ENCODE measurements at regions not wholly inside any gene's neighbourhood (a gene's known extent, or its start where the extent isn't known, plus 50 kb on each side); places are given as distances from the start of the nearest gene placed in this dataset.

DNA sequence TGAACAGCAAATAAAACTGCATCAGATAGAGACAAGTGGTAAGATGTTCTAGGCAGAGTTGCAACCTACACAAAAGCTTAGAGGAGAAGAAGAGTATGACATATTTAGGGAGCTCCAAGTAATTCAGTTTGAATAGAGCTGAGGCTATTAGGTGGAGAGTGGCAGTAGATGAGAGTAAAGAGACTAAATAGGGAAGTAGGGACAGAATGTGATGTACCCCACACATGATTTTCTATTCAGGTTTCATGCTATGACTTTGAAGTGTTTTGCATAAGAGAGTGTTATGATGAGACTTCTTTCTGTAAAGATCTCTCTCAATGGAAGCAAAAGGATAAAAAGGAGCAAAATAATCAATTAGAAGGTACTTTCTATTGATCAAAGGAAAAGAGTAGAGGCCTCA is 206.8 kb upstream of the ERBB4 start:
- Histone ChIP-seq H3K36me3 (no peaks in the 10 kb centered on the region), H3K4me1 (no peaks in the 10 kb centered on the region), H3K9me3 (no peaks in the 10 kb centered on the region), H3K4me3 (no peak overlapping the region), H3K27ac (no peak overlapping the region), H3K27me3 (no peaks in the 10 kb centered on the region)
- no peak for DNase-seq
- no peak for ATAC-seq
- TF ChIP-seq, protein P1, sequence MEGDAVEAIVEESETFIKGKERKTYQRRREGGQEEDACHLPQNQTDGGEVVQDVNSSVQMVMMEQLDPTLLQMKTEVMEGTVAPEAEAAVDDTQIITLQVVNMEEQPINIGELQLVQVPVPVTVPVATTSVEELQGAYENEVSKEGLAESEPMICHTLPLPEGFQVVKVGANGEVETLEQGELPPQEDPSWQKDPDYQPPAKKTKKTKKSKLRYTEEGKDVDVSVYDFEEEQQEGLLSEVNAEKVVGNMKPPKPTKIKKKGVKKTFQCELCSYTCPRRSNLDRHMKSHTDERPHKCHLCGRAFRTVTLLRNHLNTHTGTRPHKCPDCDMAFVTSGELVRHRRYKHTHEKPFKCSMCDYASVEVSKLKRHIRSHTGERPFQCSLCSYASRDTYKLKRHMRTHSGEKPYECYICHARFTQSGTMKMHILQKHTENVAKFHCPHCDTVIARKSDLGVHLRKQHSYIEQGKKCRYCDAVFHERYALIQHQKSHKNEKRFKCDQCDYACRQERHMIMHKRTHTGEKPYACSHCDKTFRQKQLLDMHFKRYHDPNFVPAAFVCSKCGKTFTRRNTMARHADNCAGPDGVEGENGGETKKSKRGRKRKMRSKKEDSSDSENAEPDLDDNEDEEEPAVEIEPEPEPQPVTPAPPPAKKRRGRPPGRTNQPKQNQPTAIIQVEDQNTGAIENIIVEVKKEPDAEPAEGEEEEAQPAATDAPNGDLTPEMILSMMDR (IDR thresholded peaks at IDR 0.05), result no peak
- intact Hi-C loops (cut with DNase I), result no loop called here

DNA sequence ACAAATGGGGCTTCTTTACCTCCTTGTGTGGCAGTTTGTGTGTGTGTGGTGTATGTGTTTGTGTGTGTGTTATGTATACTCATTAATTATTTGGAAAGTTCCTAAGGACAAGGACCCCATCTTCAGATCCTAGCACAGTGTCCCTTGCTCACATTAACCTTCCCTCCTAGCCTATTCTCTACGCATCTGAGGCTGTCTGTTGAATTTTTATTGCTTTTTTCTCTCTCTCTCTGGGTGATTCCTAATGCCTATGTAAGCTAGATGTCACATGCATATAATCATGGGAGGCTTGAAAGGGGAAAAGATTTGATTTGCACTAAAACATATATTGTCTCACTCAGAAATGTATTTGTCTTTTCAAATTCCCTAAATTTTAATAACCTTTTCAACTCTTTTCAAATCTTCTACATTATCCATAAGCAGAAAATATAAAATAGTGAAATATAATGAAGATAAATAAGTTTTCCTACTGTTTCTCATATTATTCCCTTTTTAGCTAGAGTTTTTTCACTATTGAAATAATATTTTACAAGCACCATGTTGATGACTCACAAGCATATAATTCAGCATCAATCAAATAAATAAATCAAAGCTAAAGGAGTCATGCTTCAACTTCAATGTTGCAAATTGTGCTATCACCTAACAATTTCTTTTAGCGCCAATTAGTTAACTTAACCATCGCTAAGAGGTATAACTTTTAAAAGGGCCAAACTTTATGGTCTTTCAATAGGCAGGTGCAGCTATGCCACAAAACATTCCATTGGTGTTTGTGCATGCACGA is 199.0 kb upstream of the ERBB4 start:
- no peak for ATAC-seq

DNA sequence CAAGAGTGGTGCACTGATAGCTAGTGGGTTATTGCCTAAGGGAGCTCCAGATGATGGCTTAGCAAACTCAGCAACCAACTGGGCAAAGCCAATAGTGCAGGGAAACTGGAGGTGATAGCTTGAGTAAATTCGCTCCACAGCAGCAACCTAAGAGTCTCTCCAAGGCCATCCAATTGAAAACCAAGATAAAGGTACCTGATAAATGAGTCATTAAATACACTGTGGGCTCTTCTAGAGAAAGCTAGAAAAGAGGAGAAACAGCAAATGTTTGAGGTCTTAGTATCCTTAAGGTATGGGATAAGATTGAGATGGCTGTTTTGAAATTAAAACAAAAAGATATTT is 197.8 kb upstream of the ERBB4 start:
- ATAC-seq (no peak), DNase-seq (no peak)
- TF ChIP-seq, protein P1 (IDR thresholded peaks at IDR 0.05), result no peak
- Histone ChIP-seq H3K4me1 (no peaks in the 10 kb centered on the region), H3K27ac (no peak overlapping the region), H3K36me3 (no peaks in the 10 kb centered on the region), H3K4me3 (no peak overlapping the region), H3K27me3 (no peaks in the 10 kb centered on the region), H3K9me3 (no peaks in the 10 kb centered on the region)
- intact Hi-C loops (cut with DNase I), result no loop called here

More for the DNA sequence above, 199.0 kb upstream of the ERBB4 start:
- Histone ChIP-seq H3K4me3 (no peak overlapping the region), H3K36me3 (no peaks in the 10 kb centered on the region), H3K4me1 (no peaks in the 10 kb centered on the region), H3K9me3 (no peaks in the 10 kb centered on the region), H3K27me3 (no peaks in the 10 kb centered on the region), H3K27ac (no peak overlapping the region)
- DNase-seq, result no peak
- TF ChIP-seq, protein P1 (IDR thresholded peaks at IDR 0.05), result no peak
- intact Hi-C loops (cut with DNase I), result no loop called here

DNA sequence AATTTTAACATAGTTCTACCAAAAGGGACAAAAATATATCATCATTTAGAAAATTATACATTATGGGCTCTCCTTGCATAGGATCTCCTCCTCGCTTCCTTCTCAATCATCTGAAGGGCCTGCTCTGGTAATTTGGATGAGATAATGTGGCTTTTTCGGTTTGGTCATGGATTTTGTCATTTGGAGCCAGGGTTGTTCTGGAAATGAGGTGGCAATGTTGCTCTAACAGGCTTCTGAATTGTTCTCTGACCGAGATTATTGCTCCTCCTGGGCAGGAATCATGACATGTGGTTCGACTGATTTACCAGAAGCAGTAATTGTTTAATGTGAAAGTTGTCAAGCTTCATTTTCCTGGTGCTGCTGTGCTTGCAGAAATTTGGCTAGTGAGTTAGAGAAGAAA is 194.7 kb upstream of the ERBB4 start:
- no peaks in the 10 kb centered on the region for H3K9me3 ChIP-seq
- H3K27ac ChIP-seq, result no peak overlapping the region
- TF ChIP-seq, protein P1 (IDR thresholded peaks at IDR 0.05), result no peak
- H3K27me3 ChIP-seq, result no peaks in the 10 kb centered on the region
- no peaks in the 10 kb centered on the region for H3K36me3 ChIP-seq
- DNase-seq, result no peak
- H3K4me3 ChIP-seq, result no peak overlapping the region
- intact Hi-C loops (cut with DNase I), result no loop called here
- ATAC-seq, result no peak
- H3K4me1 ChIP-seq, result no peaks in the 10 kb centered on the region

DNA sequence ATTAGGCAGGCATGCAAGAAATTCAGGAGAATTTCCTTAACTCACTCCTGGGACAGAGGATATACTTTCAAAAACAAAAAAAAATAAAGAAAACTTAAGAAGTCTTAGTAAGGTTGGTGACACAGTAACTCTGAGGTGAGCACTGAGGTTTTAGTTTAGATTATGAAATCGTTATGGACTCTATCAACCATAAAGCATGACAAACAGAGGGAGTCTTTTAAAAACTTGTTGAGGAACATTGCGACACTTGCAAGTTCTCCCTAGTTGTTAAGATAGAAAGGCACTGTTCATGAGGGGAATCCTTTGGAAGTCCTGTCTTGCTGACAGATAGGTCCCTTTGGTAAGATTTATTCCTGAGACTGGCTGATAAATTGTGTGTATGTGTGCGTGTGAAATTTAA is 194.3 kb upstream of the ERBB4 start:
- intact Hi-C loops (cut with DNase I), result no loop called here
- TF ChIP-seq, protein P1 (IDR thresholded peaks at IDR 0.05), result no peak
- Histone ChIP-seq H3K27me3 (no peaks in the 10 kb centered on the region), H3K9me3 (no peaks in the 10 kb centered on the region), H3K27ac (no peak overlapping the region), H3K4me1 (no peaks in the 10 kb centered on the region), H3K4me3 (no peak overlapping the region), H3K36me3 (no peaks in the 10 kb centered on the region)
- DNase-seq (no peak), ATAC-seq (no peak)
